Nephron progenitor cell (in vitro differentiated cells): ENCODE measurements at regions not wholly inside any gene's neighbourhood (a gene's known extent, or its start where the extent isn't known, plus 50 kb on each side); places are given as distances from the start of the nearest gene placed in this dataset.

Source experiments
- DNase-seq: peaks from one replicate; pipeline ENCODE4 v3.0.0; 2021
- H3K27ac Mint-ChIP-seq: 2 replicates; pipeline ENCODE4 v1.8.0; 2021; ENCODE audit warnings: mild to moderate bottlenecking, moderate library complexity, mixed read lengths
- H3K27me3 Mint-ChIP-seq: 2 replicates; pipeline ENCODE4 v1.8.0; 2021; ENCODE audit warnings: mild to moderate bottlenecking, low read depth, mixed read lengths; ENCODE audit not compliant: poor library complexity
- H3K36me3 Mint-ChIP-seq: 2 replicates; pipeline ENCODE4 v1.8.0; 2021; ENCODE audit warnings: low read depth, mixed read lengths
- H3K4me1 Mint-ChIP-seq: 2 replicates; pipeline ENCODE4 v1.8.0; 2021; ENCODE audit warnings: mixed read lengths
- H3K4me3 Mint-ChIP-seq: 2 replicates; pipeline ENCODE4 v1.8.0; 2021; ENCODE audit warnings: mild to moderate bottlenecking, moderate library complexity, mixed read lengths
- H3K9me3 Mint-ChIP-seq: 2 replicates; pipeline ENCODE4 v1.8.0; 2021; ENCODE audit warnings: mild to moderate bottlenecking, moderate library complexity, mixed read lengths
- CTCF ChIP-seq: fragments of 200-600 bp; sonication (generic); IDR thresholded peaks from 2 replicates; pipeline ENCODE4 v1.5.0; 2021; ENCODE audit warnings: antibody characterized with exemption

DNA sequence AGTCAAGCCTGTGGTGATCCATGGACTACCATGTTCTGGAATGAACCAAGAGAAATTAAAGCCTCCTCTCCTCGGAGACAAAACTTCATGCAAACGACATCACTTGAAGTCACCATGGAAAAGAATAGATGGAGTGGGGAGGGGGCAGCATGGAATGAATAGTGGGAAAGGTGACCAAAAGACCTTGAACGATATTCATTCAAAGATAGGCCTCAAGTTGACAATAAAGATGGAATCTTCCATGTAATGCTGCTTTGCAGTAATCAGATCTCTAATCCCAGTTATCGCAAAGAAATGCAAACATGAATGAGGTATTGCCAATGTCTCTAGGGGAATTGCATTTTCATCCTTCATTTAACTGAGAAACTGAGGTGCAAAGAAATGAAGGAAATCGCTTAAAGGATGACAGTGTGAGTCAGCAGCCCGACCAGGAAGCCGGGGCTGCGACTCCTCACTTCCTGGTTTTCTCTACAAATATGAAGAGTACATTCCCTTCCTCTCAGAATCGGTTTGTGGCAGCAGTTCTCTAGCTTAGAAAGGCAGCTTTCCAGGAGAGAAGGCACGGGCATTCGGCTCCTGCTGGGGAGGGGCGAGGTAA, 65.6 kb upstream of the RREB1 start:
- peaks cover 35% of the 10 kb centered on the region for H3K4me1 Mint-ChIP-seq
- no peak for TF ChIP-seq CTCF
- H3K27ac Mint-ChIP-seq, result peak overlapping the region; percentile 84
- no peak for DNase-seq
- peaks cover 6% of the 10 kb centered on the region for H3K9me3 Mint-ChIP-seq
- H3K4me3 Mint-ChIP-seq, result peak overlapping the region; percentile 29
- H3K36me3 Mint-ChIP-seq, result no peaks in the 10 kb centered on the region
- peaks cover 3% of the 10 kb centered on the region for H3K27me3 Mint-ChIP-seq

- Mint-ChIP-seq H3K36me3 (no peaks in the 10 kb centered on the region), H3K4me1 (peaks cover 35% of the 10 kb centered on the region), H3K9me3 (peaks cover 6% of the 10 kb centered on the region), H3K4me3 (peak overlapping the region; percentile 2), H3K27me3 (peaks cover 6% of the 10 kb centered on the region), H3K27ac (peak overlapping the region; percentile 84)
- DNase-seq, result no peak
- TF ChIP-seq CTCF, result no peak
Observed at GRCh38 chr6:7042654-7043545, 64.9 kb upstream of the RREB1 start.

DNA sequence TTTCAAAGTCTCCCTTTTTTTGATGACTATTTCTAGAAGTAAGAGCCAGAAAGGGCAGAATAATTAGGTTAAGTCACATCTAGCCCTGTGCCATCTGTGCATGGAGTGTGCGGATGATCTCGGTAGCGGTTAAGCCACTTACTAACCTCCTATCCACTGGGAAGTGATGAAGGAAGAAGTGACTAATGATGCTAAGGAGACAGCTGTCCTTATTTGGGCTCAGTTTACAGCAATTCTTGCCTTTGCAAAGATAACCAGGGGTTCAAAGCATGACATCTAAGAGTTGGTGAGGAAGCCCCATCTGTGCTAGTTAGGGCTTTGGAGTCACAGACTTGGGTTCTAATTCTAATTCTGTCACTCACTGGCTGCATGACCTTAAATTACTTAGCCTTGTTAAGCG, 62.4 kb upstream of the RREB1 start:
- DNase-seq, result no peak
- TF ChIP-seq CTCF, result no peak
- no peak overlapping the region for H3K27ac Mint-ChIP-seq
- no peaks in the 10 kb centered on the region for H3K36me3 Mint-ChIP-seq
- no peaks in the 10 kb centered on the region for H3K9me3 Mint-ChIP-seq
- no peak overlapping the region for H3K4me3 Mint-ChIP-seq
- peaks cover 24% of the 10 kb centered on the region for H3K27me3 Mint-ChIP-seq
- H3K4me1 Mint-ChIP-seq, result peaks cover 28% of the 10 kb centered on the region

DNA sequence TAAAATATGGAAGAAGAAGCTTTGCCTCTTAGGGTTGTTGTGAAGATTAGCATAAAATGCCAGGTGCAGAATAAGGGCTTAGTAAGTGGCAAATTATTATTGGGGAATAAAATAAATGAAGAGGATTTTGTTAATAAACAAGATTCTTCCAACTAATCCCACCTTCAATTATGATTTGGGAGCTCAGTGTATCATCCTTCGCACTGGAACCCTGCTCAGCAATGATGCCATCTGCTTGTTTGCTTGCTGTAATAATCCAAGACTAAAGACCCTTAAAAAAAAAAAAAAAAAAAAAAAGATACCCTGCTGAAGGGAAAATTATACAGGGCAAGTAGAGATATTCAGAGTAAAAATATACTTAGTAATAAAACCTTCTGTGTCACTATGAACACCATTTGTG, 62.0 kb upstream of the RREB1 start:
- TF ChIP-seq CTCF, result no peak
- H3K27me3 Mint-ChIP-seq, result peaks cover 28% of the 10 kb centered on the region

GRCh38 chr6:7047128-7047527, 60.6 kb upstream of the RREB1 start:
- TF ChIP-seq CTCF, result no peak
- peaks cover 28% of the 10 kb centered on the region for H3K27me3 Mint-ChIP-seq
- H3K36me3 Mint-ChIP-seq, result no peaks in the 10 kb centered on the region
- H3K27ac Mint-ChIP-seq, result no peak overlapping the region
- H3K4me1 Mint-ChIP-seq, result peaks cover 21% of the 10 kb centered on the region
- no peaks in the 10 kb centered on the region for H3K9me3 Mint-ChIP-seq
- H3K4me3 Mint-ChIP-seq, result no peak overlapping the region
- no peak for DNase-seq

More for the DNA sequence above, 62.0 kb upstream of the RREB1 start:
- Mint-ChIP-seq H3K4me1 (peaks cover 31% of the 10 kb centered on the region), H3K9me3 (no peaks in the 10 kb centered on the region), H3K27ac (no peak overlapping the region), H3K36me3 (no peaks in the 10 kb centered on the region), H3K4me3 (no peak overlapping the region)
- DNase-seq, result no peak
